Fibroblast of lung (primary cell): ENCODE measurements at regions not wholly inside any gene's neighbourhood (a gene's known extent, or its start where the extent isn't known, plus 50 kb on each side); places are given as distances from the start of the nearest gene placed in this dataset.

Experiments
- DNase-seq, 2 donors: peaks; one replicate each; pipeline versions ENCODE4 v3.0.0 to v3.0.0-alpha.2; 2010; ENCODE audit warnings: low read depth in 2 of 2
- H2AFZ ChIP-seq: 2 replicates; pipeline ENCODE4 v1.5.1; 2012; ENCODE audit warnings: low read length, control low read depth, inconsistent platforms
- H3K27ac ChIP-seq: 2 replicates; pipeline ENCODE4 v1.5.1; 2011; ENCODE audit warnings: low read length, control low read depth; ENCODE audit not compliant: insufficient read depth
- H3K27me3 ChIP-seq: 2 replicates; pipeline ENCODE4 v1.5.1; 2011; ENCODE audit warnings: mild to moderate bottlenecking, low read length; ENCODE audit not compliant: control insufficient read depth, insufficient read depth
- H3K36me3 ChIP-seq: 2 replicates; pipeline ENCODE4 v1.5.1; 2011; ENCODE audit warnings: low read length; ENCODE audit not compliant: control insufficient read depth, insufficient read depth
- H3K4me1 ChIP-seq: 2 replicates; pipeline ENCODE4 v1.5.1; 2011; ENCODE audit warnings: low read length; ENCODE audit not compliant: control insufficient read depth, insufficient read depth; ENCODE audit errors: extremely low read depth
- H3K4me2 ChIP-seq: 2 replicates; pipeline ENCODE4 v1.5.1; 2011; ENCODE audit warnings: low read length, control low read depth; ENCODE audit not compliant: insufficient read depth; ENCODE audit errors: extremely low read depth
- H3K4me3 ChIP-seq, 4 experiments: fragments of 200-600 bp in 1 of 4; sonication (generic) in 1 of 4; replicated peaks in 1 of 4; 2 replicates each; pipeline ENCODE4 v1.5.1; 2011 to 2016; ENCODE audit warnings: low read length in 4 of 4, low read depth in 3 of 4, mild to moderate bottlenecking in 3 of 4, control low read depth in 2 of 4, inconsistent platforms in 1 of 4, mixed read lengths in 1 of 4; ENCODE audit not compliant: insufficient read depth in 1 of 4; ENCODE audit errors: control extremely low read depth in 1 of 4
- H3K79me2 ChIP-seq: 2 replicates; pipeline ENCODE4 v1.5.1; 2012; ENCODE audit warnings: mild to moderate bottlenecking, low read length, inconsistent platforms; ENCODE audit not compliant: control insufficient read depth, insufficient read depth
- H3K9ac ChIP-seq: 2 replicates; pipeline ENCODE4 v1.5.1; 2011; ENCODE audit warnings: mild to moderate bottlenecking, low read length, control low read depth; ENCODE audit not compliant: insufficient read depth
- H3K9me3 ChIP-seq: 2 replicates; pipeline ENCODE4 v1.5.1; 2012; ENCODE audit warnings: low read depth, low read length; ENCODE audit not compliant: control insufficient read depth, insufficient read depth
- H4K20me1 ChIP-seq: 2 replicates; pipeline ENCODE4 v1.5.1; 2011; ENCODE audit warnings: low read length; ENCODE audit not compliant: control insufficient read depth, insufficient read depth; ENCODE audit errors: extremely low read depth
- EZH2 ChIP-seq: IDR thresholded peaks from 2 replicates; pipeline ENCODE4 v1.5.1; 2012; ENCODE audit warnings: low read length, control low read depth, mild to moderate bottlenecking; ENCODE audit errors: missing control alignments
- TF ChIP-seq, protein P1 (sequence below), 2 donors: IDR thresholded peaks in 1 of 2; conservative IDR thresholded peaks in 1 of 2; 1 replicate in 1 of 2; 2 replicates in 1 of 2; pipeline ENCODE4 v1.5.1; 2011 to 2012; ENCODE audit warnings: low read length in 2 of 2, control low read depth in 1 of 2, inconsistent platforms in 1 of 2, low read depth in 1 of 2, mild to moderate bottlenecking in 1 of 2

DNA sequence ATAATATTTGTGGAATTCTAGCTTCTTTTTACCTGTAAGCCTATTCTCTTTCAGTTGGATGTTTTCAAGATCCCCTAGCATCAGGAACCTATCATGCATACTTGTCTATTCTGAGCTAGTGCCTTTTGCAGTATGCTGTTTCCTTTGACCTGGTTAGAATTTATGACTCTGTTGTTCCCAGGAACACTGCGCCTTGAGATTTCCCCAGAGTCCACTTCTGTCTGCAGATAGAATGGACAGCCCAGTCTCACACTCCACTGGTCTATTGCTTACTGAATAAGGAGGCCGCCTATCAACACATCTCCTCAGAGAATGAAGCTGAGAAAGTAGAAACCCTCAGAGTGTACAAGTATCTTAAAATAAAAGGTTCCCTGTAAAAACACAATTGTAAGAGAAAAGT lies 465.1 kb upstream of the GALNTL6 start:
- H3K4me1 ChIP-seq: no peaks in the 10 kb centered on the region
- no peaks in the 10 kb centered on the region for H3K36me3 ChIP-seq
- H3K79me2 ChIP-seq: no peaks in the 10 kb centered on the region
- H3K27me3 ChIP-seq: no peaks in the 10 kb centered on the region
- DNase-seq: no peak
- no peak overlapping the region for H3K4me2 ChIP-seq
- TF ChIP-seq, protein P1, sequence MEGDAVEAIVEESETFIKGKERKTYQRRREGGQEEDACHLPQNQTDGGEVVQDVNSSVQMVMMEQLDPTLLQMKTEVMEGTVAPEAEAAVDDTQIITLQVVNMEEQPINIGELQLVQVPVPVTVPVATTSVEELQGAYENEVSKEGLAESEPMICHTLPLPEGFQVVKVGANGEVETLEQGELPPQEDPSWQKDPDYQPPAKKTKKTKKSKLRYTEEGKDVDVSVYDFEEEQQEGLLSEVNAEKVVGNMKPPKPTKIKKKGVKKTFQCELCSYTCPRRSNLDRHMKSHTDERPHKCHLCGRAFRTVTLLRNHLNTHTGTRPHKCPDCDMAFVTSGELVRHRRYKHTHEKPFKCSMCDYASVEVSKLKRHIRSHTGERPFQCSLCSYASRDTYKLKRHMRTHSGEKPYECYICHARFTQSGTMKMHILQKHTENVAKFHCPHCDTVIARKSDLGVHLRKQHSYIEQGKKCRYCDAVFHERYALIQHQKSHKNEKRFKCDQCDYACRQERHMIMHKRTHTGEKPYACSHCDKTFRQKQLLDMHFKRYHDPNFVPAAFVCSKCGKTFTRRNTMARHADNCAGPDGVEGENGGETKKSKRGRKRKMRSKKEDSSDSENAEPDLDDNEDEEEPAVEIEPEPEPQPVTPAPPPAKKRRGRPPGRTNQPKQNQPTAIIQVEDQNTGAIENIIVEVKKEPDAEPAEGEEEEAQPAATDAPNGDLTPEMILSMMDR (conservative IDR thresholded peaks at IDR 0.05 in 1 of 2, IDR thresholded peaks at IDR 0.05 in 1 of 2; ENCODE audit: low read depth in 1 of 2, low read length in 2 of 2): no peak
- TF ChIP-seq EZH2: no peak
- no peak overlapping the region for H2AFZ ChIP-seq
- no peak overlapping the region for H3K27ac ChIP-seq
- no peaks in the 10 kb centered on the region for H3K9me3 ChIP-seq
- no peak overlapping the region for H3K4me3 ChIP-seq
- H3K9ac ChIP-seq: no peak overlapping the region
- no peaks in the 10 kb centered on the region for H4K20me1 ChIP-seq

DNA sequence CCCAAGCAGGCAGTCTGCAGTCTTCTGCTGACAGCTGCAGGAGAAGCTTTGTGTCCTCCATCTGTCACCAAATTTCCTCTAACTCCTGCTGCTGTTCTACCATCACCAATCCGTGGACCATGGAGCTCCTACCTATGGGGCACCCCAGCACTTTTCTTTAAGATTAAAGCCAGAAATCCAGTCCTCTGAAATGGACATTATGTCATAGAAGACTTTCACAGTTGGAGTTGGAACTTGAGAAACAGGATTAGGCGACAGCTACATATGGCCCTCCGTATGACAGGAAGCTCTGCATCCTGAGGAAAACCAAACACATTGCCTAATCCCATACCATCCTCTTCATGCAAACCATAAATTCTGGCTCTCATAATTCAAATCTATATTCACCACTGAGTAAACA lies 470.6 kb upstream of the GALNTL6 start:
- no peak overlapping the region for H3K9ac ChIP-seq
- no peak overlapping the region for H3K27ac ChIP-seq
- H3K4me3 ChIP-seq: no peak overlapping the region
- no peaks in the 10 kb centered on the region for H4K20me1 ChIP-seq
- H3K27me3 ChIP-seq: no peaks in the 10 kb centered on the region
- H3K4me2 ChIP-seq: no peak overlapping the region
- H3K36me3 ChIP-seq: no peaks in the 10 kb centered on the region
- H3K79me2 ChIP-seq: no peaks in the 10 kb centered on the region
- TF ChIP-seq EZH2: no peak
- TF ChIP-seq, protein P1 (conservative IDR thresholded peaks at IDR 0.05 in 1 of 2, IDR thresholded peaks at IDR 0.05 in 1 of 2; ENCODE audit: low read depth in 1 of 2, low read length in 2 of 2): no peak
- H2AFZ ChIP-seq: no peak overlapping the region
- no peaks in the 10 kb centered on the region for H3K9me3 ChIP-seq
- DNase-seq: no peak
- H3K4me1 ChIP-seq: no peaks in the 10 kb centered on the region

DNA sequence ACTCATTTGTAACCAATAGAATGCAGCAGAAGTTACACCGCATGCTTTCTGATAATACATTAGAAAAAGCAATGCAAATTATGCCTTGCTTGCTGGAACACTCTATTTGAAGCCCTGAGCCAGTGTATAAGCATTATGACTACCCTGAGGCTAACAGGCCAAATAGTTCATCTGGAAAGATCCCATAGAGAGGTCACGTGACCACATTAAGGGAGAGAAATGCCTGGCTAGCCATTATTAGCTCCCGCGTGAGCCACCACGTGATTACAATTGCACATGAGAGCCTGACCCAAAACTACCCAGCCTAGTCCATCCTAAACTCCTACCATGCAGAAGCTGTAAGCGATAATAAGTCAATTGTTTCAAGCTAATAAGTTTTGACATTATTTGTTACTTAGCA lies 472.9 kb upstream of the GALNTL6 start:
- H3K27me3 ChIP-seq: no peaks in the 10 kb centered on the region
- H4K20me1 ChIP-seq: no peaks in the 10 kb centered on the region
- no peaks in the 10 kb centered on the region for H3K36me3 ChIP-seq
- no peaks in the 10 kb centered on the region for H3K9me3 ChIP-seq
- H3K4me1 ChIP-seq: no peaks in the 10 kb centered on the region
- H2AFZ ChIP-seq: no peak overlapping the region
- no peak for DNase-seq
- H3K27ac ChIP-seq: no peak overlapping the region
- H3K79me2 ChIP-seq: no peaks in the 10 kb centered on the region
- H3K9ac ChIP-seq: no peak overlapping the region
- no peak overlapping the region for H3K4me3 ChIP-seq
- TF ChIP-seq, protein P1 (conservative IDR thresholded peaks at IDR 0.05 in 1 of 2, IDR thresholded peaks at IDR 0.05 in 1 of 2; ENCODE audit: low read depth in 1 of 2, low read length in 2 of 2): no peak
- TF ChIP-seq EZH2: no peak
- H3K4me2 ChIP-seq: no peak overlapping the region
